HepG2 (cell line): ENCODE measurements at regions not wholly inside any gene's neighbourhood (a gene's known extent, or its start where the extent isn't known, plus 50 kb on each side); places are given as distances from the start of the nearest gene placed in this dataset.

Source experiments
- ATAC-seq: fragments of 200-7000 bp; cut with Tn5 transposase; 3 replicates; pipeline ENCODE4 v1.9.1; 2020; ENCODE audit warnings: mild to moderate bottlenecking, moderate library complexity
- BruUV-seq: library from RNA; stranded (reverse); fragments of 400-500 nt; replicated peaks from 2 replicates; lab custom pipeline; 2021; lab: Mats Ljungman, UMichigan
- CTCF ChIA-PET: fragments of 300-600 bp; formaldehyde crosslinking; extraction: SDS; loops from one replicate; lab custom pipeline; 2021; ENCODE audit warnings: low total read pairs, inconsistent platforms, low intra/inter-chr PET ratio; lab: Yijun Ruan, JAX
- POLR2A ChIA-PET: fragments of 350-600 bp; sonication (Branson Sonifier 250); formaldehyde crosslinking; loops from one replicate; lab custom pipeline; 2020; ENCODE audit warnings: antibody characterized with exemption, inconsistent platforms; lab: Yijun Ruan, JAX
- DNase-seq: peaks from one replicate; pipeline ENCODE4 v3.0.0-alpha.2; 2015; ENCODE audit warnings: low spot score
- FAIRE-seq: peaks from 3 replicates; lab custom pipeline; 2011; peaks lifted over from hg19 to GRCh38; lab: Jason Lieb, UNC
- H2AFZ ChIP-seq: one replicate; pipeline ENCODE4 v1.6.1; 2011; ENCODE audit warnings: low read length, inconsistent platforms
- H3K27ac ChIP-seq: fragments of 300-600 bp; 3 replicates; pipeline ENCODE4 v1.8.0; 2011; ENCODE audit warnings: mixed run types, mild to moderate bottlenecking, mixed read lengths, low read length, inconsistent platforms; ENCODE audit not compliant: insufficient read depth; ENCODE audit errors: extremely low read length
- H3K27me3 ChIP-seq, 2 experiments: fragments of 200-600 bp in 1 of 2; 2 replicates in 1 of 2; 3 replicates in 1 of 2; pipeline versions ENCODE4 v1.6.0 to v1.8.0; 2011; ENCODE audit warnings: low read length in 2 of 2, mild to moderate bottlenecking in 2 of 2, moderate library complexity in 2 of 2, inconsistent platforms in 1 of 2; ENCODE audit not compliant: insufficient read depth in 2 of 2, control insufficient read depth in 1 of 2
- H3K36me3 ChIP-seq, 2 experiments: fragments of 200-600 bp in 1 of 2; replicated peaks in 1 of 2; 2 replicates in 1 of 2; 3 replicates in 1 of 2; pipeline versions ENCODE4 v1.5.1 to v1.8.0; 2011; ENCODE audit warnings: low read length in 2 of 2, inconsistent platforms in 1 of 2; ENCODE audit not compliant: insufficient read depth in 2 of 2, control insufficient read depth in 1 of 2
- H3K4me1 ChIP-seq: 2 replicates; pipeline ENCODE4 v1.5.1; 2012; ENCODE audit warnings: low read length, inconsistent platforms; ENCODE audit not compliant: insufficient read depth
- H3K4me2 ChIP-seq: 2 replicates; pipeline ENCODE4 v1.6.0; 2011; ENCODE audit warnings: low read depth, low read length, inconsistent platforms
- H3K4me3 ChIP-seq, 3 experiments: fragments of 200-600 bp in 1 of 3; sonication (generic), shearing (Covaris generic) in 1 of 3; replicated peaks in 1 of 3; 2 replicates each; pipeline ENCODE4 v1.5.1; 2011 to 2016; ENCODE audit warnings: low read length in 3 of 3, inconsistent platforms in 2 of 3, low read depth in 2 of 3, mild to moderate bottlenecking in 2 of 3, control low read depth in 1 of 3, mixed read lengths in 1 of 3; ENCODE audit not compliant: insufficient read depth in 1 of 3
- H3K79me2 ChIP-seq: one replicate; pipeline ENCODE4 v1.6.1; 2011; ENCODE audit warnings: low read length, inconsistent platforms; ENCODE audit not compliant: insufficient read depth
- H3K9ac ChIP-seq: 2 replicates; pipeline ENCODE4 v1.6.0; 2011; ENCODE audit warnings: mild to moderate bottlenecking, low read depth, low read length, inconsistent platforms; ENCODE audit not compliant: insufficient read depth
- H3K9me3 ChIP-seq: 2 replicates; pipeline ENCODE4 v1.5.1; 2012; ENCODE audit warnings: mild to moderate bottlenecking, low read length
- H4K20me1 ChIP-seq: 2 replicates; pipeline ENCODE4 v1.6.0; 2011; ENCODE audit warnings: inconsistent platforms, mild to moderate bottlenecking, low read length, moderate library complexity; ENCODE audit not compliant: insufficient read depth
- BHLHE40 ChIP-seq: IDR thresholded peaks from 2 replicates; pipeline ENCODE4 v1.6.1; 2011; ENCODE audit warnings: low read length, improper control_type of control experiment
- ISL2 ChIP-seq: sonication (generic); formaldehyde crosslinking; IDR thresholded peaks from 2 replicates; pipeline ENCODE4 v1.5.0; 2020; ENCODE audit warnings: missing genetic modification reagents
- MTF2 ChIP-seq: sonication (generic); formaldehyde crosslinking; IDR thresholded peaks from 2 replicates; pipeline ENCODE4 v1.5.0; 2020; ENCODE audit warnings: missing genetic modification reagents, borderline replicate concordance
- WGBS: methylation state at CpG from one replicate; pipeline ENCODE4 v1.1.6; 2017; ENCODE audit warnings: low lambda C conversion rate; 5-methylcytosine and 5-hydroxymethylcytosine counted together
- in situ Hi-C: cut with HindIII; loops from 2 replicates; pipeline ENCODE4 v1.10.0; 2017; ENCODE audit warnings: low pct_unique_long_range_greater_than_20kb; ENCODE audit not compliant: extremely low pct_ligation_motif_present
- intact Hi-C: fragments of 100-400 bp; cut with micrococcal nuclease; formaldehyde crosslinking; loops from one replicate; pipeline ENCODE4 v1.10.0; 2022; ENCODE audit not compliant: unreplicated experiment
- TF ChIP-seq, protein P1 (sequence below): IDR thresholded peaks from 2 replicates; pipeline ENCODE4 v1.6.1; 2016
- TF ChIP-seq, protein P2 (sequence below): sonication (generic); formaldehyde crosslinking; IDR thresholded peaks from 2 replicates; pipeline ENCODE4 v1.4.0; 2020; ENCODE audit warnings: missing genetic modification reagents
- TF ChIP-seq, protein P3 (sequence below): sonication (generic); formaldehyde crosslinking; IDR thresholded peaks from 2 replicates; pipeline ENCODE4 v1.4.0; 2020; ENCODE audit warnings: missing genetic modification reagents

GRCh38 chr4:161203865-161204264 lies 959.9 kb downstream of the FSTL5 start:
- FAIRE-seq = no peak
- in situ Hi-C loops = no loop called here

More at GRCh38 chr4:161203865-161204264, 959.9 kb downstream of the FSTL5 start:
- Histone ChIP-seq H3K4me1 (no peaks in the 10 kb centered on the region), H3K36me3 (no peaks in the 10 kb centered on the region), H3K9me3 (no peaks in the 10 kb centered on the region), H3K9ac (no peak overlapping the region), H2AFZ (no peak overlapping the region), H3K27me3 (no peaks in the 10 kb centered on the region; a peak in 1 of 5 replicates), H3K27ac (no peak overlapping the region), H3K79me2 (no peaks in the 10 kb centered on the region), H4K20me1 (no peaks in the 10 kb centered on the region), H3K4me2 (no peak overlapping the region), H3K4me3 (no peak overlapping the region)
- ChIA-PET POLR2A (no interaction called here), CTCF (no interaction called here)
- intact Hi-C loops = no loop called here
- DNase-seq (no peak), ATAC-seq (no peak)
- 0% methylated on average over 2 of the region's 3 CpGs for WGBS
- no TSS peak for BruUV-seq
- TF ChIP-seq MTF2 (CRISPR knock-in tag) = no peak
- no peak for TF ChIP-seq BHLHE40
- TF ChIP-seq, protein P1, sequence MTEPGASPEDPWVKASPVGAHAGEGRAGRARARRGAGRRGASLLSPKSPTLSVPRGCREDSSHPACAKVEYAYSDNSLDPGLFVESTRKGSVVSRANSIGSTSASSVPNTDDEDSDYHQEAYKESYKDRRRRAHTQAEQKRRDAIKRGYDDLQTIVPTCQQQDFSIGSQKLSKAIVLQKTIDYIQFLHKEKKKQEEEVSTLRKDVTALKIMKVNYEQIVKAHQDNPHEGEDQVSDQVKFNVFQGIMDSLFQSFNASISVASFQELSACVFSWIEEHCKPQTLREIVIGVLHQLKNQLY (CRISPR knock-in tag) = no peak
- TF ChIP-seq, protein P2, sequence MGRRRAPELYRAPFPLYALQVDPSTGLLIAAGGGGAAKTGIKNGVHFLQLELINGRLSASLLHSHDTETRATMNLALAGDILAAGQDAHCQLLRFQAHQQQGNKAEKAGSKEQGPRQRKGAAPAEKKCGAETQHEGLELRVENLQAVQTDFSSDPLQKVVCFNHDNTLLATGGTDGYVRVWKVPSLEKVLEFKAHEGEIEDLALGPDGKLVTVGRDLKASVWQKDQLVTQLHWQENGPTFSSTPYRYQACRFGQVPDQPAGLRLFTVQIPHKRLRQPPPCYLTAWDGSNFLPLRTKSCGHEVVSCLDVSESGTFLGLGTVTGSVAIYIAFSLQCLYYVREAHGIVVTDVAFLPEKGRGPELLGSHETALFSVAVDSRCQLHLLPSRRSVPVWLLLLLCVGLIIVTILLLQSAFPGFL (CRISPR knock-in tag) = no peak
- no peak for TF ChIP-seq ISL2 (CRISPR knock-in tag)
- TF ChIP-seq, protein P3, sequence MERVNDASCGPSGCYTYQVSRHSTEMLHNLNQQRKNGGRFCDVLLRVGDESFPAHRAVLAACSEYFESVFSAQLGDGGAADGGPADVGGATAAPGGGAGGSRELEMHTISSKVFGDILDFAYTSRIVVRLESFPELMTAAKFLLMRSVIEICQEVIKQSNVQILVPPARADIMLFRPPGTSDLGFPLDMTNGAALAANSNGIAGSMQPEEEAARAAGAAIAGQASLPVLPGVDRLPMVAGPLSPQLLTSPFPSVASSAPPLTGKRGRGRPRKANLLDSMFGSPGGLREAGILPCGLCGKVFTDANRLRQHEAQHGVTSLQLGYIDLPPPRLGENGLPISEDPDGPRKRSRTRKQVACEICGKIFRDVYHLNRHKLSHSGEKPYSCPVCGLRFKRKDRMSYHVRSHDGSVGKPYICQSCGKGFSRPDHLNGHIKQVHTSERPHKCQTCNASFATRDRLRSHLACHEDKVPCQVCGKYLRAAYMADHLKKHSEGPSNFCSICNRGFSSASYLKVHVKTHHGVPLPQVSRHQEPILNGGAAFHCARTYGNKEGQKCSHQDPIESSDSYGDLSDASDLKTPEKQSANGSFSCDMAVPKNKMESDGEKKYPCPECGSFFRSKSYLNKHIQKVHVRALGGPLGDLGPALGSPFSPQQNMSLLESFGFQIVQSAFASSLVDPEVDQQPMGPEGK (CRISPR knock-in tag) = no peak
